ENCODE measurements at regions not wholly inside any gene's neighbourhood (a gene's known extent, or its start where the extent isn't known, plus 50 kb on each side); places are given as distances from the start of the nearest gene placed in this dataset.
"Not testable (repeated sequence)": the region's sequence is repeated elsewhere in the genome, so short reads cannot be mapped to it uniquely, and the experiment has no call there.

DNA sequence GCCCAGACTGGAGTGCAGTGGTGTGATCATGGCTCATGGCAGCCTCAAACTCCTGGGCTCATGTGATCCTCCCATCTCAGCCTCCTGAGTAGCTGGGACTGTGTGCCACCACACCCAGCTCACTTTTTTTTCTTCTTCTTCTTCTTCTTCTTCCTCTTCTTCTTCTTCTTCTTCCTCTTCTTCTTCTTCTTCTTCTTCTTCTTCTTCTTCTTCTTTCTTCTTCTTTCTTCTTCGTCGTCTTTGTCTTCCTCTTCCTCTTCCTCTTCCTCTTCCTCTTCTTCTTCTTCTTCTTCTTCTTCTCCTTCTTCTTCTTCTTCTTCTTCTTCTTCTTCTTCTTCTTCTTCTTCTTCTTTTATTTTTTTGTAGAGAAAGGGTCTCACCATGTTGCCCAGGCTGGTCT, 78.8 kb upstream of the RPH3A start:
- DNase-seq, result not testable (repeated sequence)

DNA sequence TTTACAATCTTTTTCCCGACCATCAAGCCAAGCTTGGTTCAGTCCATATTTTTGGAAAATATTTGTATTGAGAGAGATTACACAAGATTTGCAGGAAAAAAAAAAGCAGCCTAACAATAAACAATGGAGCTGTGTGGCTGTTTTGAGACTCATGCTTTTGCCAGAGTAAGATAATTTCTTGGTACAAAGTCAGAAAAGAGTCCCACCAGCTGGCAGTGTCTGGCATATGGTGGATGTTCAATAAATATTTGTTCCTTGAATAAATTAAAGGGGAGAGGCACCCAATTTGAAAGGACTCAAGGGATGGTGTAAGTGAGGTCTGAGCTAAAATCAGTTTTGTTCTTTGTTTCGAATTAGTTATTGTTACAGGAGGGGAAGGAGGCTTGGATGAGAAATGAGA, 78.1 kb upstream of the RPH3A start:
- no peak for DNase-seq

- DNase-seq, result no peak
These were observed 77.3 kb upstream of the RPH3A start for GRCh38 chr12:112714166-112714710.

DNA sequence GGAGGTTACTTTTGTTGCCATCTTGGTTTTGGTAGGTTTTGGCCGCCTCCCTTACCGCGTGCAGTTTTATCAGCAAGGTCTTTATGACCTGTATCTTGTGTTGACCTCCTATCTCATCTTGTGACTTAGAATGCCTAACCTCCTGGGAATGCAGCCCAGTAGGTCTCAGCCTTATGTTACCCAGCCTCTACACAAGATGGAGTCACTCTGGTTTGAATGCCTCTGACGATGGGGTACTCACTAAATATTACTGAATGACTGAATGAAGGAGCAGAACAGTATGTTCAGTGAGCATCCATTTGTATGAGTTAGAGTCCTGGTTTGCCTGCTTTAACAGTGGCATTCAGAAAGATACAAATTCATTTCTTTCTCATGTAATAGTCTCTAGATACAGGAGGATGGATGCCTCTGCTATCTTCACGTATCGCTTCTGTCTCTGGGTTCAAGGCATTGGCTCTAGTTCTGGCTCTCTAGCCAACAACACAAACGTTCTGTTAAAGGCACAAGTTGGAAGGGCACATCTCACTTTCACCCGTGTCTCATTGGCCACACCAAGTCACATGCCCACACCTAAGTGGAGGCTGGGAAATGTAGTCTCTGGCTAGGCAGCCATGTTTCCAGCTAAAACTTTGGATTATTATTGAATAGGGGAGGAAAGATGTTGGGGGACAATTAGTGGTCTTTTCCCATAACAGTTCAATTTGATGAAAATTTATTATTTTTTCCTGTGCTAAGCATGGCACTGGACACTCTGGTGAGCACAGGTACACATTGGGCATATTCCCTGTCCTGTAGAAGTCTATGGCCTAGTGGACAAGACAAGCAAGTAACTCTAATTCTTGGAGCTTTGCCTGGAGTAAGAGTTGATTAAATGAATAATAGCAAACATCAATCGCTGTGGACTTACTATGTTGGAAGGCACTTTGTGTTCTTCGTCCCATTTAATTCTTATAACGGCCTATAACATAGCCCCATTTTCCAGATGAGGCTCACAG, 75.2 kb upstream of the RPH3A start:
- peak; percentile 15 for DNase-seq

DNA sequence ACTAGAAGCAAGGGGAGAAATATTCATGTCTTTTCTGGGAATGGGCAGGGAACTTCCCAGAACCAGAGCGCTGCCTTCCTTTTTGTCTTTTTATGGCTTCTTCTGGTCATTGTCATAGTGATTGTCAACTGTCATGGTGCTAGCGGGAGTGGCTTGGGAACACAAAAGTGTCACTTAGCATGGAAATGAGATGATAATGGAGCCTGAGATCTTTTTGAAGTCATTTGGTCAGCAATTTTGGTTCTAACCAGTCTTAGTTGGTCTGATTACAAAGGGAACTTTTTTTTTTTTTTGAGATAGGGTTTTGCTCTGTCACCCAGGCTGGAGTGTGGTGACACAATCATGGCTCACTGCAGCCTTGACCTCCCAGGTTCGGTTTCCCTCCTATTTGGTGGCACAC, 62.7 kb upstream of the RPH3A start:
- no peak for DNase-seq

- DNase-seq, result no peak
These were observed 56.5 kb upstream of the RPH3A start for GRCh38 chr12:112734859-112735695.

GRCh38 chr12:112738531-112738930, 53.0 kb upstream of the RPH3A start:
- DNase-seq, result no peak

DNA sequence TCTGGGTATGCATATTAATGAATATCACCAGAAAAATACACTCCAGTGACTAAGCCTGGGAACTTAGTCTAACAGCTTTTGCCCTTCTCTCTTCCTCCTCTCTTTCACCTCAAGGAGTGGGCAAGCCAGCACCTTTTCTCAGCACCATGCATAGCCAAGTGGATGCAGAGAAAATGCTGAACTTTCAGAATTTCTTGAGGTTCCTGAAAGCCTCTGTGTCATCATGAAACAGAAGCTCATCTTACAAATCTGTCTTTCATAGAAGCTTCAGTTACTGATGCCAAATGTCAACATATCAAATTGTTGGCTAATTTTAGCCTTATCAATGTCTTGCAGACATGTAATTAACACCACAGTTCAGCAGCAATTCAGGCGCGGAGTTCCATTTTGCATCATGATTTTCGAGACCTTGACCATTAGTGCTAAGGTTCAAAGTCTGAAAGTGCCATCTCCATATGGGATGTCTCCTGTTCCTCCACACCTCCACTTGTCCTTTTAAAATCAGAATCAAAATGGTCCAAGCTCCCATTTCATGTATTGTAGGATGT, 51.1 kb upstream of the RPH3A start:
- DNase-seq, result no peak

- no peak for DNase-seq
These were observed 50.4 kb upstream of the RPH3A start for GRCh38 chr12:112741106-112741505.
